CD4-positive, alpha-beta memory T cell (primary cell): ENCODE measurements at regions not wholly inside any gene's neighbourhood (a gene's known extent, or its start where the extent isn't known, plus 50 kb on each side); places are given as distances from the start of the nearest gene placed in this dataset.

Source experiments
- CTCF ChIA-PET: fragments of 350-600 bp; sonication (Branson Sonifier 250); formaldehyde crosslinking; loops from one replicate; lab custom pipeline; 2021; ENCODE audit warnings: inconsistent platforms; ENCODE audit not compliant: partially characterized antibody; lab: Charles Lee
- POLR2A ChIA-PET: fragments of 350-600 bp; sonication (Branson Sonifier 250); formaldehyde crosslinking; loops from one replicate; lab custom pipeline; 2021; ENCODE audit not compliant: partially characterized antibody; lab: Charles Lee
- DNase-seq, 5 donors: peaks; one replicate each; pipeline versions ENCODE4 v3.0.0 to v3.0.0-alpha.2; 2020 to 2022; ENCODE audit warnings: mixed read lengths in 1 of 5
- H3K27ac ChIP-seq: one replicate; pipeline ENCODE4 v1.7.0; 2013; ENCODE audit warnings: low read depth, low read length
- H3K27me3 ChIP-seq: 2 replicates; pipeline ENCODE4 v1.7.0; 2013; ENCODE audit warnings: mild to moderate bottlenecking, low read length, moderate library complexity; ENCODE audit not compliant: insufficient read depth
- H3K36me3 ChIP-seq: 2 replicates; pipeline ENCODE4 v1.7.0; 2013; ENCODE audit warnings: mild to moderate bottlenecking, low read length, moderate library complexity; ENCODE audit not compliant: insufficient read depth
- H3K4me1 ChIP-seq: 2 replicates; pipeline ENCODE4 v1.7.0; 2013; ENCODE audit warnings: mild to moderate bottlenecking, low read length, moderate library complexity; ENCODE audit not compliant: insufficient read depth
- H3K4me3 ChIP-seq, 2 donors: one replicate each; pipeline ENCODE4 v1.7.0; 2013; ENCODE audit warnings: low read length in 2 of 2, mild to moderate bottlenecking in 1 of 2
- H3K9me3 ChIP-seq, 2 donors: one replicate each; pipeline ENCODE4 v1.7.0; 2013; ENCODE audit warnings: low read length in 2 of 2, control low read depth in 1 of 2; ENCODE audit not compliant: control insufficient read depth in 1 of 2
- H3K27ac Mint-ChIP-seq, 7 donors: one replicate each; pipeline ENCODE4 v1.8.0; 2020 to 2021; ENCODE audit warnings: mixed read lengths in 7 of 7, mild to moderate bottlenecking in 6 of 7, inconsistent platforms in 3 of 7, moderate library complexity in 3 of 7
- H3K27me3 Mint-ChIP-seq, 2 donors: one replicate each; pipeline ENCODE4 v1.8.0; 2020 to 2021; ENCODE audit warnings: mixed read lengths in 2 of 2
- H3K36me3 Mint-ChIP-seq, 2 donors: one replicate each; pipeline ENCODE4 v1.8.0; 2020 to 2021; ENCODE audit warnings: mixed read lengths in 2 of 2, inconsistent platforms in 1 of 2, mild to moderate bottlenecking in 1 of 2
- H3K4me1 Mint-ChIP-seq, 4 donors: one replicate each; pipeline ENCODE4 v1.8.0; 2020 to 2021; ENCODE audit warnings: mixed read lengths in 4 of 4, mild to moderate bottlenecking in 1 of 4
- H3K4me3 Mint-ChIP-seq, 8 donors: one replicate each; pipeline ENCODE4 v1.8.0; 2020 to 2021; ENCODE audit warnings: mixed read lengths in 8 of 8, mild to moderate bottlenecking in 7 of 8, moderate library complexity in 6 of 8, inconsistent platforms in 3 of 8
- H3K9me3 Mint-ChIP-seq, 8 donors: one replicate each; pipeline ENCODE4 v1.8.0; 2020 to 2021; ENCODE audit warnings: mixed read lengths in 8 of 8, mild to moderate bottlenecking in 5 of 8, inconsistent platforms in 3 of 8, moderate library complexity in 1 of 8
- intact Hi-C: fragments of 100-400 bp; cut with micrococcal nuclease; formaldehyde crosslinking; loops from one replicate; pipeline ENCODE4 v1.15.1; 2023

- no peak for DNase-seq
- peaks cover 91% of the 10 kb centered on the region for H3K4me1 ChIP-seq
- intact Hi-C loops: loop anchor here (1.0 to 5.0 kb wide), 5 partner anchors 21 to 100 kb away; partner anchors contain the start of gene ARHGAP35
Measured at GRCh38 chr19:46955813-46956371, 63.7 kb upstream of the NPAS1 start.

GRCh38 chr19:46958532-46958931 lies 61.1 kb upstream of the NPAS1 start:
- H3K4me3 Mint-ChIP-seq: peak overlapping the region in 5 of 8 donors; percentile 13 to 49 (median 31)
- DNase-seq: no peak
- no peak overlapping the region for H3K27ac ChIP-seq

More at GRCh38 chr19:46955813-46956371, 63.7 kb upstream of the NPAS1 start:
- Mint-ChIP-seq H3K36me3 (peaks cover 4 to 7% of the 10 kb centered on the region in 2 donors), H3K9me3 (peaks cover 0 to 2% (median 0%) of the 10 kb centered on the region in 8 donors), H3K27ac (peak overlapping the region; percentile 91 to 96 (median 94)), H3K4me1 (peaks cover 58 to 80% (median 70%) of the 10 kb centered on the region in 4 donors), H3K27me3 (no peaks in the 10 kb centered on the region), H3K4me3 (peak overlapping the region; percentile 75 to 92 (median 88))
- ChIA-PET POLR2A (interaction anchor here (0.6 to 6.0 kb wide), 24 partner anchors 8 to 168 kb away, joined by 3 to 90 read pairs (median 5); partner anchors contain the start of genes AP2S1 and ARHGAP35), CTCF (interaction anchor here (0.9 to 7.7 kb wide), 15 partner anchors 9 to 205 kb away, joined by 3 to 50 read pairs (median 4); no protein-coding TSS in a partner anchor)
- Histone ChIP-seq H3K4me3 (peak overlapping the region in 1 of 2 donors; percentile 51), H3K36me3 (no peaks in the 10 kb centered on the region), H3K27ac (peak overlapping the region; percentile 32), H3K9me3 (no peaks in the 10 kb centered on the region), H3K27me3 (no peaks in the 10 kb centered on the region)

GRCh38 chr19:46959894-46960556 lies 59.6 kb upstream of the NPAS1 start:
- peak overlapping the region in 5 of 7 donors; percentile 53 to 86 (median 74) for H3K27ac Mint-ChIP-seq
- no peaks in the 10 kb centered on the region for H3K27me3 ChIP-seq
- H3K9me3 Mint-ChIP-seq: no peaks in the 10 kb centered on the region
- no peaks in the 10 kb centered on the region for H3K9me3 ChIP-seq
- H3K27me3 Mint-ChIP-seq: no peaks in the 10 kb centered on the region
- intact Hi-C loops: loop anchor here (5.0 kb wide), 1 partner anchor 38 kb away; no protein-coding TSS in a partner anchor
- peaks cover 4 to 12% of the 10 kb centered on the region in 2 donors for H3K36me3 Mint-ChIP-seq
- peaks cover 70% of the 10 kb centered on the region for H3K4me1 ChIP-seq
- peaks cover 34 to 66% (median 47%) of the 10 kb centered on the region in 4 donors for H3K4me1 Mint-ChIP-seq
- H3K4me3 Mint-ChIP-seq: peak overlapping the region in 2 of 8 donors; percentile 33 to 36
- CTCF ChIA-PET: interaction anchor here (0.7 to 7.7 kb wide), 3 partner anchors 28 to 186 kb away, joined by 3 to 50 read pairs (median 4); no protein-coding TSS in a partner anchor
- no peaks in the 10 kb centered on the region for H3K36me3 ChIP-seq
- no peak for DNase-seq
- H3K27ac ChIP-seq: no peak overlapping the region
- no peak overlapping the region for H3K4me3 ChIP-seq
- POLR2A ChIA-PET: no interaction called here

More at GRCh38 chr19:46958532-46958931, 61.1 kb upstream of the NPAS1 start:
- POLR2A ChIA-PET: interaction anchor here (0.7 to 1.8 kb wide), 3 partner anchors 9 to 26 kb away, joined by 3 to 8 read pairs (median 4); no protein-coding TSS in a partner anchor
- intact Hi-C loops: loop anchor here (5.0 kb wide), 1 partner anchor 36 kb away; no protein-coding TSS in a partner anchor
- CTCF ChIA-PET: interaction anchor here (7.7 kb wide), 1 partner anchor 33 kb away, joined by 50 read pairs; no protein-coding TSS in a partner anchor
- peaks cover 48 to 76% (median 60%) of the 10 kb centered on the region in 4 donors for H3K4me1 Mint-ChIP-seq
- no peaks in the 10 kb centered on the region for H3K27me3 Mint-ChIP-seq
- peaks cover 79% of the 10 kb centered on the region for H3K4me1 ChIP-seq
- H3K36me3 Mint-ChIP-seq: peaks cover 4 to 11% of the 10 kb centered on the region in 2 donors
- H3K9me3 Mint-ChIP-seq: peaks cover 0 to 2% (median 0%) of the 10 kb centered on the region in 8 donors
- H3K4me3 ChIP-seq: no peak overlapping the region
- no peaks in the 10 kb centered on the region for H3K36me3 ChIP-seq
- peak overlapping the region in 6 of 7 donors; percentile 42 to 73 (median 64) for H3K27ac Mint-ChIP-seq
- H3K27me3 ChIP-seq: no peaks in the 10 kb centered on the region
- H3K9me3 ChIP-seq: no peaks in the 10 kb centered on the region

- H3K27ac Mint-ChIP-seq: peak overlapping the region in 3 of 7 donors; percentile 55 to 66 (median 60)
- H3K4me3 Mint-ChIP-seq: no peak overlapping the region
Measured at GRCh38 chr19:46962030-46962570, 57.5 kb upstream of the NPAS1 start.

GRCh38 chr19:46963093-46963734 lies 56.4 kb upstream of the NPAS1 start:
- Histone ChIP-seq H3K27ac (no peak overlapping the region), H3K36me3 (no peaks in the 10 kb centered on the region), H3K27me3 (no peaks in the 10 kb centered on the region), H3K4me1 (peaks cover 62% of the 10 kb centered on the region), H3K4me3 (no peak overlapping the region), H3K9me3 (no peaks in the 10 kb centered on the region)
- Mint-ChIP-seq H3K27me3 (no peaks in the 10 kb centered on the region), H3K36me3 (peaks cover 8 to 19% of the 10 kb centered on the region in 2 donors), H3K9me3 (no peaks in the 10 kb centered on the region), H3K27ac (peak overlapping the region in 4 of 7 donors; percentile 35 to 68 (median 60)), H3K4me1 (peaks cover 37 to 60% (median 45%) of the 10 kb centered on the region in 4 donors), H3K4me3 (peak overlapping the region in 2 of 8 donors; percentile 1 to 33)
- CTCF ChIA-PET: interaction anchor here (1.3 kb wide), 1 partner anchor 50 kb away, joined by 4 read pairs; no protein-coding TSS in a partner anchor
- POLR2A ChIA-PET: interaction anchor here (2.1 kb wide), 1 partner anchor 9 kb away, joined by 14 read pairs; no protein-coding TSS in a partner anchor
- intact Hi-C loops: no loop called here
- no peak for DNase-seq

More at GRCh38 chr19:46962030-46962570, 57.5 kb upstream of the NPAS1 start:
- DNase-seq: no peak
- H3K27me3 ChIP-seq: no peaks in the 10 kb centered on the region
- ChIA-PET CTCF (interaction anchor here (0.8 to 1.3 kb wide), 2 partner anchors 51 to 121 kb away, joined by 4 read pairs; no protein-coding TSS in a partner anchor), POLR2A (no interaction called here)
- peaks cover 6 to 15% of the 10 kb centered on the region in 2 donors for H3K36me3 Mint-ChIP-seq
- peaks cover 29 to 57% (median 39%) of the 10 kb centered on the region in 4 donors for H3K4me1 Mint-ChIP-seq
- no peak overlapping the region for H3K27ac ChIP-seq
- no peak overlapping the region for H3K4me3 ChIP-seq
- no peaks in the 10 kb centered on the region for H3K9me3 ChIP-seq
- H3K27me3 Mint-ChIP-seq: no peaks in the 10 kb centered on the region
- no peaks in the 10 kb centered on the region for H3K9me3 Mint-ChIP-seq
- intact Hi-C loops: no loop called here
- H3K36me3 ChIP-seq: no peaks in the 10 kb centered on the region
- H3K4me1 ChIP-seq: peaks cover 61% of the 10 kb centered on the region

GRCh38 chr19:46967578-46968032 lies 52.0 kb upstream of the NPAS1 start:
- H3K4me1 ChIP-seq: peaks cover 40% of the 10 kb centered on the region

More at GRCh38 chr19:46967578-46968032, 52.0 kb upstream of the NPAS1 start:
- H3K36me3 ChIP-seq: no peaks in the 10 kb centered on the region
- Mint-ChIP-seq H3K27ac (peak overlapping the region; percentile 4 to 89 (median 80)), H3K4me1 (peaks cover 26 to 55% (median 39%) of the 10 kb centered on the region in 4 donors), H3K27me3 (no peaks in the 10 kb centered on the region), H3K4me3 (peak overlapping the region; percentile 33 to 83 (median 68)), H3K36me3 (peaks cover 16 to 28% of the 10 kb centered on the region in 2 donors), H3K9me3 (no peaks in the 10 kb centered on the region)
- CTCF ChIA-PET: interaction anchor here (0.9 to 2.1 kb wide), 4 partner anchors 9 to 42 kb away, joined by 3 to 4 read pairs (median 4); no protein-coding TSS in a partner anchor
- POLR2A ChIA-PET: interaction anchor here (0.6 to 3.3 kb wide), 19 partner anchors 9 to 366 kb away, joined by 3 to 36 read pairs (median 3); partner anchors contain the start of genes ARHGAP35 and CALM3
- H3K4me3 ChIP-seq: peak overlapping the region; percentile 22 to 32
- H3K9me3 ChIP-seq: no peaks in the 10 kb centered on the region
- DNase-seq: peak; percentile 36 to 59 (median 48)
- H3K27ac ChIP-seq: peak overlapping the region; percentile 18
- no peaks in the 10 kb centered on the region for H3K27me3 ChIP-seq
- intact Hi-C loops: loop anchor here (5.0 kb wide), 1 partner anchor 35 kb away; no protein-coding TSS in a partner anchor
